ENCODE measurements at regions not wholly inside any gene's neighbourhood (a gene's known extent, or its start where the extent isn't known, plus 50 kb on each side); places are given as distances from the start of the nearest gene placed in this dataset.

DNA sequence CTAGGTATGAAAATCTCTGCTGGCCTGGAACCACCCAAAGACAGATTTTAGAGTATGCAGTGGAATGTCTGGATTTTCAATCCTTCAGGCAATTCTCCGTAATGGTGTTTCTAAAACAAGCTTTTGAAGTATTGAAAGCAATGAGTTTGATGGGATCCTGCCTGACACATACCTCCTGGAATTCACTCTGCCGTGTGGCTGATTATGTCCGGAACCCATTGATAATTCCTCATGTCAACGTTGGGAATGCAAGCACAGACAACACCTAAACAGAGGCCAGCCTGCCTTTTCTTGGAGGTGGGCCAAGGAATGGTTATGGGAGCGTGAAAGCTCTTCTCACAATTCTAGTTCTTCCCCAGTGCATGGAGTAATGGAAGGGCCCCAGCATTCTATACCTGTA lies 168.9 kb upstream of the HMCN1 start:
- TF ChIP-seq, protein P1, sequence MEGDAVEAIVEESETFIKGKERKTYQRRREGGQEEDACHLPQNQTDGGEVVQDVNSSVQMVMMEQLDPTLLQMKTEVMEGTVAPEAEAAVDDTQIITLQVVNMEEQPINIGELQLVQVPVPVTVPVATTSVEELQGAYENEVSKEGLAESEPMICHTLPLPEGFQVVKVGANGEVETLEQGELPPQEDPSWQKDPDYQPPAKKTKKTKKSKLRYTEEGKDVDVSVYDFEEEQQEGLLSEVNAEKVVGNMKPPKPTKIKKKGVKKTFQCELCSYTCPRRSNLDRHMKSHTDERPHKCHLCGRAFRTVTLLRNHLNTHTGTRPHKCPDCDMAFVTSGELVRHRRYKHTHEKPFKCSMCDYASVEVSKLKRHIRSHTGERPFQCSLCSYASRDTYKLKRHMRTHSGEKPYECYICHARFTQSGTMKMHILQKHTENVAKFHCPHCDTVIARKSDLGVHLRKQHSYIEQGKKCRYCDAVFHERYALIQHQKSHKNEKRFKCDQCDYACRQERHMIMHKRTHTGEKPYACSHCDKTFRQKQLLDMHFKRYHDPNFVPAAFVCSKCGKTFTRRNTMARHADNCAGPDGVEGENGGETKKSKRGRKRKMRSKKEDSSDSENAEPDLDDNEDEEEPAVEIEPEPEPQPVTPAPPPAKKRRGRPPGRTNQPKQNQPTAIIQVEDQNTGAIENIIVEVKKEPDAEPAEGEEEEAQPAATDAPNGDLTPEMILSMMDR (IDR thresholded peaks at IDR 0.05; ENCODE audit: low read depth, low read length, poor library complexity, severe bottlenecking): no peak
- TF ChIP-seq EZH2phosphoT487 (IDR thresholded peaks at IDR 0.05; ENCODE audit: borderline replicate concordance, low read length): no peak
